ENCODE measurements at regions not wholly inside any gene's neighbourhood (a gene's known extent, or its start where the extent isn't known, plus 50 kb on each side); places are given as distances from the start of the nearest gene placed in this dataset.

DNA sequence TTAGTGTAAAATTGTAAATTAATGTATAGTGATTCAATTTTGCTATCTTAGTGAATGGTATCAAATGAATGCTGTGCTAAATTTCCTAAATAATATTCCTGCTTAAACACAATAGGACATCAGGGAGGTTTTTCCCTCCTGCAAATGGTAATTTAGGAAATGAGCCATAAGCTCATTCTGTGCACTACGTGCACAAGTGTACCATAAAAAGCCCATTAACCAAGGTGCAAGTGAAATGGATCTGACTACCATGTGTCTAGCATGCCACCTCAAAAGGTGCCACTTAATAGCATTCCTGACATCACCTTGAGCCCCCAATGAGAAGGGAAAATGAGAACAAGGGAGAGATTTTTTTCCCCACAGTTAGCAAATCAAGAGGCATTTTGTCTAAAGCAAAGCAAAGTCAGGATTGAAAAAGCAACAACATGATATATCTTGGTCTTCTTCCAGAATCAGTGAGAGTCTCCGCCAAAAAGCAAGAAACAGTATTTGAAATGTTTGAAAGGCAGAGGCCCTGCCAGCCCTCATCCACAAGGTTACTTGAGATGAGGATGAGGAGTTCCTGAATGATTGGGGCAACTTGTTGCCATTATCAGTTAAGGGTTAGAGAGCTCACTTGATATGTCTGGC, 334.2 kb upstream of the RSPO3 start:
- Histone ChIP-seq H3K4me3 (no peak overlapping the region), H3K4me1 (no peaks in the 10 kb centered on the region), H3K9me3 (no peaks in the 10 kb centered on the region), H3K36me3 (no peaks in the 10 kb centered on the region), H3K27ac (no peak overlapping the region), H3K27me3 (replicated peaks in 1 of 7) (no peaks in the 10 kb centered on the region)
- WGBS, 5 donors, result 72 to 88% (median 81%) methylated on average over 2 of the region's 2 CpGs
- no peak for DNase-seq
- no peak for TF ChIP-seq POLR2AphosphoS5 (IDR thresholded peaks at IDR 0.05)
- no peak for TF ChIP-seq CTCF (IDR thresholded peaks at IDR 0.05 in 8 of 11, conservative IDR thresholded peaks at IDR 0.05 in 3 of 11)
- no peak for TF ChIP-seq POLR2A (IDR thresholded peaks at IDR 0.05)
- intact Hi-C loops (cut with DNase I; ENCODE audit: low total_unique reads), result no loop called here

- Histone ChIP-seq H3K27ac (no peak overlapping the region), H3K4me3 (no peak overlapping the region), H3K4me1 (no peaks in the 10 kb centered on the region), H3K9me3 (no peaks in the 10 kb centered on the region), H3K36me3 (no peaks in the 10 kb centered on the region), H3K27me3 (replicated peaks in 1 of 7) (no peaks in the 10 kb centered on the region)
- TF ChIP-seq CTCF (IDR thresholded peaks at IDR 0.05 in 8 of 11, conservative IDR thresholded peaks at IDR 0.05 in 3 of 11) (no peak), POLR2AphosphoS5 (IDR thresholded peaks at IDR 0.05) (no peak), POLR2A (IDR thresholded peaks at IDR 0.05) (no peak)
- DNase-seq, result no peak
- intact Hi-C loops (cut with DNase I; ENCODE audit: low total_unique reads), result no loop called here
- WGBS, 5 donors, result 69 to 88% (median 75%) methylated on average over 1 of the region's 1 CpG
These were observed 332.2 kb upstream of the RSPO3 start for GRCh38 chr6:126786262-126786661.

GRCh38 chr6:126787635-126788034, 330.8 kb upstream of the RSPO3 start:
- H3K27ac ChIP-seq, result no peak overlapping the region
- no peaks in the 10 kb centered on the region for H3K36me3 ChIP-seq
- no peak for DNase-seq
- no peaks in the 10 kb centered on the region for H3K9me3 ChIP-seq
- no peak overlapping the region for H3K4me3 ChIP-seq
- 88 to 100% (median 93%) methylated on average over 1 of the region's 1 CpG for WGBS, 5 donors
- H3K4me1 ChIP-seq, result no peaks in the 10 kb centered on the region
- intact Hi-C loops (cut with DNase I; ENCODE audit: low total_unique reads), result no loop called here
- TF ChIP-seq POLR2A (IDR thresholded peaks at IDR 0.05) (no peak), CTCF (IDR thresholded peaks at IDR 0.05 in 8 of 11, conservative IDR thresholded peaks at IDR 0.05 in 3 of 11) (no peak), POLR2AphosphoS5 (IDR thresholded peaks at IDR 0.05) (no peak)
- H3K27me3 ChIP-seq (replicated peaks in 1 of 7), result no peaks in the 10 kb centered on the region

DNA sequence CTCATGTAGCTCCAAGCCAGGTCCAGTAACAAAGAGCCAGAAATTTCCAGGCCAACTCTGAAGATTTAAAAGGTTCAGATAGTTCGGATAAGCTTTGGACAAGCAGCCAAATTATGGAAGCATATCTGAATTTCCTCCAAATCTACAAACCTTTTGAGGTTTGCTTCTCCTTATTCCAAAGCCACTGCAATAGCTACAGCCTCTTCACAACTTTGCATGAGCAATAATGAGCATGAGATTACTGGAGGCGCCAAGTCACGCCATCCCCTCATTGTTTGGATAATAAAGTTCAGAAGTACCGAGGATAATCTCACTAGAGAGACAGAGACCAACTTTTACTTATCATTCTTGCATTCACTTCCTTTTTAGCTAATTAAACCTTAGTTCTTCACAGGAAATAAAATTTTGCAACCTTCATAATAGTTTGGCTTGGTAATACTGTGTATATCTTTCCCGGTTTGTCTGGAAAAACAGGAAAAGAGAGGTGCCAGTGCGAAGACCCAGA, 329.6 kb upstream of the RSPO3 start:
- H3K36me3 ChIP-seq, result no peaks in the 10 kb centered on the region
- H3K4me3 ChIP-seq, result no peak overlapping the region
- no peak for TF ChIP-seq POLR2AphosphoS5 (IDR thresholded peaks at IDR 0.05)
- no peaks in the 10 kb centered on the region for H3K27me3 ChIP-seq (replicated peaks in 1 of 7)
- H3K4me1 ChIP-seq, result no peaks in the 10 kb centered on the region
- no peaks in the 10 kb centered on the region for H3K9me3 ChIP-seq
- WGBS, 5 donors, result 64 to 84% (median 72%) methylated on average over 6 of the region's 6 CpGs
- no peak for DNase-seq
- intact Hi-C loops (cut with DNase I; ENCODE audit: low total_unique reads), result no loop called here
- H3K27ac ChIP-seq, result peak overlapping the region in 1 of 8 donors; percentile 3

All from spleen (tissue), 11 donors.